ENCODE measurements at regions not wholly inside any gene's neighbourhood (a gene's known extent, or its start where the extent isn't known, plus 50 kb on each side); places are given as distances from the start of the nearest gene placed in this dataset.
"Not testable (repeated sequence)": the region's sequence is repeated elsewhere in the genome, so short reads cannot be mapped to it uniquely, and the experiment has no call there.

DNA sequence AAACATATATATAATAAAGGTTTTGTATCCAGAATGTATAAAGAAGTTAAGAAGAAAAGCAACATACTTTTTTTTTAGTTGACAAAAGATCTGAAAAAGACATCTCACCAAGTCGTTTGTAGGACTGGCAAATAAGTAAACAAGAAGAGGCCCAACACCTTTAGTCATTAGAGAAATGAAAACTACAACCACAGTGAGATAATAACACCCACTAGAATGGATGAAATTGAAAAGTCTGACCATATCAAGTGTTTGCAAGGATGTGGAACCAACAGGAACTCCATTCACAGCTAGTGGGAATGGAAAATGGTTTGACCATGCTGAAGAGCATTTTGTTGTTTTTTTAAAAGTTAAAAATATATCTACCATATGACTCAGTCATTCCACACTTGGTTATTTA, 54.0 kb upstream of the PLGLB2 start:
- DNase-seq = not testable (repeated sequence)

DNA sequence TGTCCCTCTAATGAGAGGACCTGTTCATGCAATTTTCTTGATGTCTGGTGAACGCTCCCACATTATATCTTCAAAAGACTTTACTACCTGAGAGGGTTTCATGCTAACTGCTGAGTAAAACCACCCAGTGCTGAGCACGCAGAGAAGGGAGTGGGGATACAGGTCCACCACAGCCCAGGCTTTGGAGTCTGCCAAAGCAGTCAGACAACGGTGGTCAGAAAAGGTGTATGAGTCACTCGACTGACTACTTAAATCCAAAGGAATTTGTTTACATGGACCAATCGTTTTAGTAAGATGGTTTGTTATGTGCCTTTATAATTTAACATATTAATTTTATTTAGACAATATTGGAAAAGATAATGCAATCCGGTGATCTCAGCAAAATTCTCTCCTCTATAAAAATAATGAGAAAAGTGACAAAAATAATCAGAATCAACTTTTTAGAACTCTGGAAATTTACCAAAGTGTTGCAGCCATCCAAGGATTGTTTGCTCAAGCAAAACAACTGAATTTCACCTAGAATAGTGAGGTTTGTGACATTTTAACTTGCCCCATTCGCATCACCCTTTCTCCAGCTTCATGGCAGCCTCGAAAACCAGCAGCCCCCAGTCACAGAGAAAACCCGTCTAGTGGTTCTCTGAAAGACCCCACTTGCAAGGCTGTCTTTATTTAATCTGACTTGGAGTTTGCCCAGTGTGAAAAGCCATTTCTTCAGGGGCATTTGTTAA, 52.1 kb upstream of the PLGLB2 start:
- not testable (repeated sequence) for DNase-seq

Data from CD4-positive, alpha-beta T cell treated with Interleukin-17A for 4 hours (primary cell).